ENCODE measurements at regions not wholly inside any gene's neighbourhood (a gene's known extent, or its start where the extent isn't known, plus 50 kb on each side); places are given as distances from the start of the nearest gene placed in this dataset.

DNA sequence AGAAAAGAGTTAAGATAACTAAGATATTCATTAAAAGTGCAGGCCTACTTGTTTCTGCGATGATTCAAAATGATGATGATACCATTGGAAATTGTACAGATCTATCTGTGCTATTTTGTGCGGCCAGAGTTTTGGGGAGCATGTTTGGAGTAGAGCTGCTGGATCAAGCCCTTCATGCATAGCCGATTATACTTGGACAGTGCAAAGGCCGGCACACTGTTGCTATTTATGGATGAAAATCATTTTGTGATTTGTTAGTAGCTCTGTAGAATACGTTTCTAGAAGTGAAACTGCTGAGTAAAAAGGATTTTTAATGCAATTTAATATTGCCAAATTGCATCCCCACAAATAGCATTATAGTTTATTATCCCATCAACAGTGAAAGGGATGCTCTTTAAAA is 82.1 kb upstream of the NMUR2 start:
- Histone ChIP-seq H3K4me3 (ENCODE audit: extremely low read depth, insufficient read depth, low read length, poor library complexity, severe bottlenecking) (no peak overlapping the region), H3K27ac (ENCODE audit: low read depth, low read length, severe bottlenecking) (no peak overlapping the region), H3K4me1 (ENCODE audit: control insufficient read depth, insufficient read depth, low read length, poor library complexity, severe bottlenecking) (no peaks in the 10 kb centered on the region), H3K36me3 (ENCODE audit: control insufficient read depth, insufficient read depth, low read length) (no peaks in the 10 kb centered on the region), H3K9me3 (ENCODE audit: control insufficient read depth, low read length) (no peaks in the 10 kb centered on the region)
- 92 to 94% methylated on average over 2 to 4 of the region's 5 CpGs for WGBS, 2 experiments (ENCODE audit: insufficient coverage in 2 of 2)

DNA sequence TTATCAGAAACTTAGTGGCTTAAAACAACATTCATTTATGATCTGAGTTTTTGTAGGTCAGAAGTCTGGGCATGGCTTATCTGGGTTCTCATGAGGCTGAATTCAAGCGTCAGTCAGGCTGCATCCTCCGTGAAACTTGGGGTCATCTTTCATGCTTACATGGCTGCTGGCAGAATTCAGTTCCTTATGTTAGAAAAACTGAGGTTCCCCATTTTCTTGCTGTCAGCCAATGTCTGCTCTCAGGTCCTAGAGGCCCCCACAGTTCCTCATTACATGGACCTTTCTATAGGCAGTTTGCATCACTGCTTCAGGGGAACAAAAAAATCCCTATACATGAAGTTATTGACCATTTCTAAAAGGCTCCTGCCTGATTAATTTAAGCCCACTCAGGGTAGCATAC is 83.8 kb upstream of the NMUR2 start:
- WGBS, 2 experiments (ENCODE audit: insufficient coverage in 2 of 2): 100% methylated on average over 1 of the region's 2 CpGs; no CpG with 5 or more reads in 1 of the 2 experiments

DNA sequence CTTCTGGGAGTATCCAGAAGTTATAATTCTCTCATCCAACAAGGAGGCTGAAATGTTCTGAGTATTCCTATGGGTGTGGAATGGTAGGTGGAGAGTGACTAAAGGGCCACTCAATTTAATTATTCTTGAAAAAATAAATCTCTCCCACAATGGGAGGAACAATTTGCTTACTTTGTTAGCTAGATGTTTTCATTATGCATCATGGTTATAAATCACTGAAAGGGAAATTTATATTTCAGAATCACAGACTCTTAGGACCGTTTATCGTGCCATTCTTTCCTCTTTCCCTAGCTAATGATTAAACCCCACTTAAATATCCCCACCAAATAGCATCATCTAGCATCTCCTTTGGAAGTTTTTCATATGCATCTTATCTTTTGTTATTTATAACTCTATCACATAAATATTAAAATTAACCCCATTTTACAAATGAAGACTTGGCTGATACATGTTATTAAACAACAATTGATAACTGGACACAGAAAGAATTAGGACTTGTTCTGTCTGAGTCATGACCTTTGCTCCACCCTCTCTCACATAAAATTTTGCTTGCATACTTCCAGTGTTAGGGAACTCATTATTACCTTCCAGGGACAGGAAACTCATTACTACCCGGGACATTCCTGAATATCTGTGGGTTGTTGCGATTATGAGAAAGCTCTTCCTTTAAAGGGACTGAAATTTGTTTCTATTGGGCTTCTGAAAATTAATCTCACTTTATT is 94.9 kb upstream of the NMUR2 start:
- H3K4me1 ChIP-seq (ENCODE audit: control insufficient read depth, insufficient read depth, low read length, poor library complexity, severe bottlenecking): no peaks in the 10 kb centered on the region
- WGBS, 2 experiments (ENCODE audit: insufficient coverage in 2 of 2): 100% methylated on average over 2 of the region's 4 CpGs; no CpG with 5 or more reads in 1 of the 2 experiments
- no peak overlapping the region for H3K27ac ChIP-seq (ENCODE audit: low read depth, low read length, severe bottlenecking)
- H3K9me3 ChIP-seq (ENCODE audit: control insufficient read depth, low read length): peaks cover 4% of the 10 kb centered on the region
- H3K4me3 ChIP-seq (ENCODE audit: extremely low read depth, insufficient read depth, low read length, poor library complexity, severe bottlenecking): no peak overlapping the region
- no peaks in the 10 kb centered on the region for H3K36me3 ChIP-seq (ENCODE audit: control insufficient read depth, insufficient read depth, low read length)

More for the DNA sequence above, 83.8 kb upstream of the NMUR2 start:
- H3K27ac ChIP-seq (ENCODE audit: low read depth, low read length, severe bottlenecking): no peak overlapping the region
- no peaks in the 10 kb centered on the region for H3K9me3 ChIP-seq (ENCODE audit: control insufficient read depth, low read length)
- no peak overlapping the region for H3K4me3 ChIP-seq (ENCODE audit: extremely low read depth, insufficient read depth, low read length, poor library complexity, severe bottlenecking)
- H3K4me1 ChIP-seq (ENCODE audit: control insufficient read depth, insufficient read depth, low read length, poor library complexity, severe bottlenecking): no peaks in the 10 kb centered on the region
- H3K36me3 ChIP-seq (ENCODE audit: control insufficient read depth, insufficient read depth, low read length): no peaks in the 10 kb centered on the region

DNA sequence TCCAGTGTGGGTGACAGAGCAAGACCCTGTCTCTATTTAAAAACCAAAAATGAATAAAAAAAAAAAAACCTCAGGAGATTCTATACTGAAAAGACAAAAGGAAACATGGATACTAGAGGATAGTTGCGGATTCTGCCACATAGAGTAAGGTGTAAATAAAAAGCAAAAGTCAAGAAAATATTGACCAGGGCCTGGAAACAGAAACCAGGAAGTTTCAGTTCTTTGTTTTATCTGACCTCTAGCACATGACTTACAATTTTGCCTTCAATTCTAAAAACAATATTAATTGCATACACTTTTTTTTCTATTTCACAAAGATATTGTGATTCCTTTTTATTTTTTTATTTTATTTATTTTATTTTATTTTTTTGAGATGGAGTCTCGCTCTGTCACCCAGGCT is 96.2 kb upstream of the NMUR2 start:
- H3K4me1 ChIP-seq (ENCODE audit: control insufficient read depth, insufficient read depth, low read length, poor library complexity, severe bottlenecking): no peaks in the 10 kb centered on the region
- H3K4me3 ChIP-seq (ENCODE audit: extremely low read depth, insufficient read depth, low read length, poor library complexity, severe bottlenecking): no peak overlapping the region
- H3K36me3 ChIP-seq (ENCODE audit: control insufficient read depth, insufficient read depth, low read length): no peaks in the 10 kb centered on the region
- H3K9me3 ChIP-seq (ENCODE audit: control insufficient read depth, low read length): no peaks in the 10 kb centered on the region
- WGBS, 2 experiments (ENCODE audit: insufficient coverage in 2 of 2): 100% methylated on average over 1 of the region's 2 CpGs; no CpG with 5 or more reads in 1 of the 2 experiments
- no peak overlapping the region for H3K27ac ChIP-seq (ENCODE audit: low read depth, low read length, severe bottlenecking)

DNA sequence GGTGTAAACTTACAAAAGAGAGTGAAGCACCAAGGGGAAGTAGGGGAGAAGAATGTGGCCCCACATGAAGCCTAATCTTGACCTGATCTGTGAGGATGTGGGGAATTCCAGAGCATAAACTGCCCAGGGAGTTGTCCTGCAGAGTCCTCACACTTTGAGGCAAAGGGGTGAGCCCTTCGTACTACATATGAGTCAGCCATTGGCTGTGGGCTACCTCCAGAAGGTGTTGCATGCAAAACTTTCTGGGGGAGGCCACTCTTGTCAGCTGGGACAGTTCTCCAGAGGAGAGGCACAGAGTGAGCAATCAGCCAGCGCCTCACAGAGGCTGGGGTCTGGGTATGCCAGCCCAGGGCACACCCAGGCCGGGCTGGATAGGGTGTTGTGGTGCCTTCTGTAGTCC is 98.1 kb upstream of the NMUR2 start:
- no peaks in the 10 kb centered on the region for H3K9me3 ChIP-seq (ENCODE audit: control insufficient read depth, low read length)
- H3K36me3 ChIP-seq (ENCODE audit: control insufficient read depth, insufficient read depth, low read length): no peaks in the 10 kb centered on the region
- WGBS, 2 experiments (ENCODE audit: insufficient coverage in 2 of 2): 71 to 89% methylated on average over 1 to 2 of the region's 3 CpGs
- H3K4me1 ChIP-seq (ENCODE audit: control insufficient read depth, insufficient read depth, low read length, poor library complexity, severe bottlenecking): no peaks in the 10 kb centered on the region
- H3K4me3 ChIP-seq (ENCODE audit: extremely low read depth, insufficient read depth, low read length, poor library complexity, severe bottlenecking): no peak overlapping the region
- no peak overlapping the region for H3K27ac ChIP-seq (ENCODE audit: low read depth, low read length, severe bottlenecking)

DNA sequence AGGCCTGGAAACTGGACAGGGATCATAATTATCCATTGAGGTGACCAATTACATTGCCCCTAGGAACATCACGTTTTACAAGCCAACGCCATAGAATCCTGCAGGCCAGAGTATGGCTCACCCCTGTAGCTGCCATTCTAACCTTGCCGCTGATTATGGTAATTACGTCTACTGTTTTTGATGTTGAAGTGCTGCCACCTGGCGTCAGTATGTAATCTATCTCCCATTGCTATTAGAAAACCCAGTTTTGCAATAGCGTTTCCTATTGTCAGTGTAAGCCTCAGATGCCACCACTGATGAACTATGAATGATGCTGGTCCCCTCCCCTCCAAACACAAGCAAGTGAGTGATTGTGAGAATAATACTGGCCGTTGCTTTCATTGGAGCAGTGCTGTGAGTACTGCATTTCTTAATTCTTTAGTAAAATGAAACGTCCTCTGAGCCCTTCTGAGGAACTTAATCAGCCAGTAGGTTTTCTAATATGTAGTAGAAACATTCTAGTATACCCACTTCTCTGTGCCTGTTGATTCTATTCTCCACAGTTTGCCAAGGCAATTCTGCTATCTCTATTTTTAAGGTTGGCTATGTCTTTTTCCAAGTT is 100.5 kb upstream of the NMUR2 start:
- no peaks in the 10 kb centered on the region for H3K36me3 ChIP-seq (ENCODE audit: control insufficient read depth, insufficient read depth, low read length)
- H3K4me3 ChIP-seq (ENCODE audit: extremely low read depth, insufficient read depth, low read length, poor library complexity, severe bottlenecking): no peak overlapping the region
- H3K27ac ChIP-seq (ENCODE audit: low read depth, low read length, severe bottlenecking): no peak overlapping the region
- WGBS, 2 experiments (ENCODE audit: insufficient coverage in 2 of 2): 6% methylated on average over 3 of the region's 8 CpGs; no CpG with 5 or more reads in 1 of the 2 experiments
- no peaks in the 10 kb centered on the region for H3K9me3 ChIP-seq (ENCODE audit: control insufficient read depth, low read length)
- no peaks in the 10 kb centered on the region for H3K4me1 ChIP-seq (ENCODE audit: control insufficient read depth, insufficient read depth, low read length, poor library complexity, severe bottlenecking)

DNA sequence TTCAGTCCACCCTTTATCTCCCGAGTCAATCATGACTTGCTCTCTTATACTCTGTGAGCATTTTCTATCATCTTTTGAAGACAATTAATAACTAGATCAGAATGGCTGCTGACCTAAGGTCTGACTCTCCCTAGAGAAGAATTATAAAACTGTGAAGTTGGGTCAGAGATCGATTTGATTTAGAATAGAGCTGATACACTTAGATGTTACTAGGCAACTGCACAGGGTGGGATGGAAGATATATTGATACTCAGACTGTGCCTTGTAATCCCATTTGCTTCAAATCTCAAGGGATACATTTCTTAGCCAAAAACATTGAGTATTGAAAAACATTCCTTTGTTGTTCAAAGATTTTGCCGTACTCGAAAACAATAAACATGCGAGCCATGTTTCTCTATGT is 106.0 kb upstream of the NMUR2 start:
- Histone ChIP-seq H3K36me3 (ENCODE audit: control insufficient read depth, insufficient read depth, low read length) (no peaks in the 10 kb centered on the region), H3K4me3 (ENCODE audit: extremely low read depth, insufficient read depth, low read length, poor library complexity, severe bottlenecking) (no peak overlapping the region), H3K9me3 (ENCODE audit: control insufficient read depth, low read length) (no peaks in the 10 kb centered on the region), H3K4me1 (ENCODE audit: control insufficient read depth, insufficient read depth, low read length, poor library complexity, severe bottlenecking) (no peaks in the 10 kb centered on the region), H3K27ac (ENCODE audit: low read depth, low read length, severe bottlenecking) (no peak overlapping the region)
- 91 to 100% methylated on average over 3 to 4 of the region's 5 CpGs for WGBS, 2 experiments (ENCODE audit: insufficient coverage in 2 of 2)

DNA sequence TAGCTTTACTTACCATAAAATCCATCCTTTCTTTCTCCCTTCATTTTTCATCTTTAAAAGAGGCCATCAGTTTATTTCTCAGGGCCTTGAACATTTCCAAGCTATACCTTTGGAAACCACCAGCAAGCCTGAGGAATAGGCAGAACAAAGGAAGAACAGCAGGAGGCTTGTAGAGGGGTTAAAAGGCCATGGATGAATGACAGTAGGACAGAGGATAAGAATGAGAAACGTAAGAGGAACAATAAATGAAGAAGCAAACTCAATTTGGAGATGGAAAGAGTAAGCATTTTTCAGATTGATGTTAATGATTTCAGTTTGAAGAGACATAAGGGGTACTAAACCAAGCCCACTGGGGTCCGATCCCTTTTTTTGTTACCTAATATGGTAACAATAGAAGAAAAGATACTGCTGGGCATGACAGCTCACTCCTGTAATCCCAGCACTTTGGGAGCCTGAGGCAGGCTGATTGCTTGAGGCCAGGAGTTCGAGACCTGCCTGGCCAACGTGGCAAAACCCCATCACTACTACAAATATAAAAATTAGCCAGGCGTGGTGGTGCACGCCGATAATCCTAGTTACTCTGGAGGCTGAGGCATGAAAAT is 106.6 kb upstream of the NMUR2 start:
- Histone ChIP-seq H3K36me3 (ENCODE audit: control insufficient read depth, insufficient read depth, low read length) (no peaks in the 10 kb centered on the region), H3K4me3 (ENCODE audit: extremely low read depth, insufficient read depth, low read length, poor library complexity, severe bottlenecking) (no peak overlapping the region), H3K27ac (ENCODE audit: low read depth, low read length, severe bottlenecking) (no peak overlapping the region), H3K9me3 (ENCODE audit: control insufficient read depth, low read length) (no peaks in the 10 kb centered on the region), H3K4me1 (ENCODE audit: control insufficient read depth, insufficient read depth, low read length, poor library complexity, severe bottlenecking) (no peaks in the 10 kb centered on the region)
- WGBS, 2 experiments (ENCODE audit: insufficient coverage in 2 of 2): 51 to 80% methylated on average over 6 of the region's 7 CpGs

DNA sequence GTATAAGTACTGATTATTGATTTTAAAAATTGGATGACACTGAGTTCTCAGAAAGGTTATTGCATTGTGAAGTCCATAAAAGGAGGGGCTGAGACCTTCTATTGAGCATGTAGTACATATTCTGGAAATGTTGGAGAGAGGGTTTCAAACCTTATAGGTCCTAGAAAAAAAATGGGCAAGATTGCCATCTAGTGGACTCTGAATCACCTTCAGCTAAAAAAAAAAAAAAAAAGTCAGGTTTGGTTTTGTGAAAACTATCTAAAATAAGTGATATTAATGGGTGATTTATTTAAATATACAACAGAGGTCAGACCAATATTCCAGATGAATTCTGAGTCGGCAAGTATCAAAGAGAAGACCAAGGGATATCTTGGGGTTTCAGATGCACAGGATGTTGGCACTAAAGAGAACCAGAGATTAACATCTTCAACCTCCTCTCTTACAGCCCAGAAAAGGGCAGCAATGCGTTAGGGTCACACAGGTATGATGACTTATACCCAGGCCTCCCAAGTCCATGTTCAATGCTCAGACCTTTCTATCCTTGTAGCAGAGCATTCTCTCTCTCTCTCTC is 109.8 kb upstream of the NMUR2 start:
- WGBS, 2 experiments (ENCODE audit: insufficient coverage in 2 of 2): 73 to 78% methylated on average over 1 of the region's 2 CpGs
- no peaks in the 10 kb centered on the region for H3K36me3 ChIP-seq (ENCODE audit: control insufficient read depth, insufficient read depth, low read length)
- H3K4me3 ChIP-seq (ENCODE audit: extremely low read depth, insufficient read depth, low read length, poor library complexity, severe bottlenecking): no peak overlapping the region
- H3K27ac ChIP-seq (ENCODE audit: low read depth, low read length, severe bottlenecking): no peak overlapping the region
- H3K9me3 ChIP-seq (ENCODE audit: control insufficient read depth, low read length): no peaks in the 10 kb centered on the region
- no peaks in the 10 kb centered on the region for H3K4me1 ChIP-seq (ENCODE audit: control insufficient read depth, insufficient read depth, low read length, poor library complexity, severe bottlenecking)

DNA sequence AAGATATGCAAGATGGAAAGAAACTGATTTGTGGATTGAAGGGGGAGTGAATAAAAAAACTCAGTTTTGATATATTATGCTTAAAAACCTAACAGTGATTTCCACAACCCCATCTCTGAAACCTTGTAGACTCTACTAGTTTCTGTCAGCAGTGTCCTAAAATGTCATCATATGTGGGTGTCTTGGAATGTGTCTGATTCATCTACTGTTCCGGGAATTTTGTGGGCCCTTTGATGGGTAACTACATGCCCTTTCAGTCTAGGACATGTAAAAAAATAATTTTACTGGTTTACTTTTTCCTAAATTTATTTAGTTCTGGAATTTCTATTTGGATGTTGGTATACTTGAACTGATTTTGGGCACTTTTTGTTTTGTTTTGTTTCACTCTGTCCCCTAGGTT is 118.9 kb upstream of the NMUR2 start:
- Histone ChIP-seq H3K36me3 (ENCODE audit: control insufficient read depth, insufficient read depth, low read length) (no peaks in the 10 kb centered on the region), H3K27ac (ENCODE audit: low read depth, low read length, severe bottlenecking) (no peak overlapping the region), H3K9me3 (ENCODE audit: control insufficient read depth, low read length) (no peaks in the 10 kb centered on the region), H3K4me3 (ENCODE audit: extremely low read depth, insufficient read depth, low read length, poor library complexity, severe bottlenecking) (no peak overlapping the region), H3K4me1 (ENCODE audit: control insufficient read depth, insufficient read depth, low read length, poor library complexity, severe bottlenecking) (no peaks in the 10 kb centered on the region)
- WGBS, 2 experiments (ENCODE audit: insufficient coverage in 2 of 2): 78% methylated on average over 1 of the region's 1 CpG; no CpG with 5 or more reads in 1 of the 2 experiments
